OCI-LY7 (cell line): ENCODE measurements at regions not wholly inside any gene's neighbourhood (a gene's known extent, or its start where the extent isn't known, plus 50 kb on each side); places are given as distances from the start of the nearest gene placed in this dataset.

Experiments
- BruUV-seq: library from RNA; stranded (reverse); fragments of 400-500 nt; replicated peaks from 2 replicates; lab custom pipeline; 2021; lab: Mats Ljungman, UMichigan
- CTCF ChIA-PET: fragments of 300-600 bp; sonication (Branson Sonifier 250); formaldehyde crosslinking; loops from one replicate; lab custom pipeline; 2022; ENCODE audit warnings: antibody characterized with exemption; ENCODE audit not compliant: unreplicated experiment; lab: Charles Lee
- POLR2A ChIA-PET: fragments of 300-600 bp; sonication (Branson Sonifier 250); formaldehyde crosslinking; loops from one replicate; lab custom pipeline; 2022; ENCODE audit warnings: antibody characterized with exemption; lab: Charles Lee
- DNase-seq: peaks from one replicate; pipeline ENCODE4 v3.0.0-alpha.2; 2015; ENCODE audit warnings: low spot score
- H2AFZ ChIP-seq: fragments of 200-600 bp; sonication (generic), shearing (Covaris generic); 2 replicates; pipeline ENCODE4 v1.6.1; 2014; ENCODE audit warnings: mild to moderate bottlenecking, antibody characterized with exemption, low read length, moderate library complexity
- H3K27ac ChIP-seq: fragments of 200-600 bp; sonication (generic); 2 replicates; pipeline ENCODE4 v1.5.1; 2014; ENCODE audit warnings: mixed run types, low read depth, mild to moderate bottlenecking, moderate library complexity, low read length, inconsistent platforms; ENCODE audit not compliant: poor library complexity, severe bottlenecking
- H3K36me3 ChIP-seq: fragments of 200-600 bp; sonication (generic); 2 replicates; pipeline ENCODE4 v1.6.1; 2014; ENCODE audit warnings: mild to moderate bottlenecking, antibody characterized with exemption, low read length, moderate library complexity, mixed read lengths; ENCODE audit not compliant: insufficient read depth
- H3K4me1 ChIP-seq: fragments of 200-600 bp; sonication (generic); 2 replicates; pipeline ENCODE4 v1.5.1; 2014; ENCODE audit warnings: mild to moderate bottlenecking, low read length; ENCODE audit not compliant: insufficient read depth, poor library complexity, severe bottlenecking
- H3K4me2 ChIP-seq: fragments of 200-600 bp; sonication (generic); 2 replicates; pipeline ENCODE4 v1.6.1; 2014; ENCODE audit warnings: mild to moderate bottlenecking, low read length
- H3K4me3 ChIP-seq: fragments of 200-600 bp; sonication (generic); 2 replicates; pipeline ENCODE4 v1.5.1; 2014; ENCODE audit warnings: mild to moderate bottlenecking, low read depth, low read length; ENCODE audit not compliant: poor library complexity, severe bottlenecking
- H3K79me2 ChIP-seq: fragments of 200-600 bp; sonication (generic); 2 replicates; pipeline ENCODE4 v1.6.1; 2016; ENCODE audit warnings: low read depth, mild to moderate bottlenecking, low read length, moderate library complexity, mixed read lengths; ENCODE audit not compliant: insufficient read depth
- H3K9me2 ChIP-seq: fragments of 200-600 bp; sonication (generic); 2 replicates; pipeline ENCODE4 v1.6.1; 2016; ENCODE audit warnings: mild to moderate bottlenecking, low read length, mixed read lengths; ENCODE audit not compliant: insufficient read depth
- H3K9me3 ChIP-seq: fragments of 200-600 bp; sonication (generic); 2 replicates; pipeline ENCODE4 v1.6.1; 2014; ENCODE audit warnings: mild to moderate bottlenecking, mixed run types, low read length, mixed read lengths
- H4K20me1 ChIP-seq: fragments of 200-600 bp; sonication (generic); 2 replicates; pipeline ENCODE4 v1.6.1; 2014; ENCODE audit warnings: mild to moderate bottlenecking, antibody characterized with exemption, low read length, moderate library complexity, mixed read lengths; ENCODE audit not compliant: insufficient read depth
- EZH2phosphoT487 ChIP-seq: fragments of 200-600 bp; sonication (generic); IDR thresholded peaks from 2 replicates; pipeline ENCODE4 v1.6.1; 2018; ENCODE audit warnings: low read depth, borderline replicate concordance, mild to moderate bottlenecking, mixed run types, antibody characterized with exemption, low read length, moderate library complexity, mixed read lengths
- intact Hi-C: fragments of 100-400 bp; cut with micrococcal nuclease; formaldehyde crosslinking; loops from one replicate; pipeline ENCODE4 v1.10.0; 2022; ENCODE audit not compliant: unreplicated experiment
- TF ChIP-seq, protein P1 (sequence below): fragments of 200-600 bp; sonication (generic); conservative IDR thresholded peaks from 2 replicates; pipeline ENCODE4 v1.5.1; 2014; ENCODE audit warnings: mild to moderate bottlenecking, antibody characterized with exemption, low read length, moderate library complexity, mixed read lengths

GRCh38 chr4:187172340-187172761 lies 448.7 kb upstream of the FAT1 start:
- Histone ChIP-seq H3K9me2 (no peaks in the 10 kb centered on the region), H3K4me2 (no peak overlapping the region), H3K4me3 (no peak overlapping the region), H3K9me3 (no peaks in the 10 kb centered on the region), H3K36me3 (no peaks in the 10 kb centered on the region), H3K79me2 (no peaks in the 10 kb centered on the region), H2AFZ (no peak overlapping the region; the same call in 1 of the 2 replicates), H3K27ac (no peak overlapping the region), H3K4me1 (no peaks in the 10 kb centered on the region), H4K20me1 (no peaks in the 10 kb centered on the region)
- CTCF ChIA-PET = no interaction called here
- intact Hi-C loops = no loop called here
- TF ChIP-seq, protein P1, sequence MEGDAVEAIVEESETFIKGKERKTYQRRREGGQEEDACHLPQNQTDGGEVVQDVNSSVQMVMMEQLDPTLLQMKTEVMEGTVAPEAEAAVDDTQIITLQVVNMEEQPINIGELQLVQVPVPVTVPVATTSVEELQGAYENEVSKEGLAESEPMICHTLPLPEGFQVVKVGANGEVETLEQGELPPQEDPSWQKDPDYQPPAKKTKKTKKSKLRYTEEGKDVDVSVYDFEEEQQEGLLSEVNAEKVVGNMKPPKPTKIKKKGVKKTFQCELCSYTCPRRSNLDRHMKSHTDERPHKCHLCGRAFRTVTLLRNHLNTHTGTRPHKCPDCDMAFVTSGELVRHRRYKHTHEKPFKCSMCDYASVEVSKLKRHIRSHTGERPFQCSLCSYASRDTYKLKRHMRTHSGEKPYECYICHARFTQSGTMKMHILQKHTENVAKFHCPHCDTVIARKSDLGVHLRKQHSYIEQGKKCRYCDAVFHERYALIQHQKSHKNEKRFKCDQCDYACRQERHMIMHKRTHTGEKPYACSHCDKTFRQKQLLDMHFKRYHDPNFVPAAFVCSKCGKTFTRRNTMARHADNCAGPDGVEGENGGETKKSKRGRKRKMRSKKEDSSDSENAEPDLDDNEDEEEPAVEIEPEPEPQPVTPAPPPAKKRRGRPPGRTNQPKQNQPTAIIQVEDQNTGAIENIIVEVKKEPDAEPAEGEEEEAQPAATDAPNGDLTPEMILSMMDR = no peak
- TF ChIP-seq EZH2phosphoT487 = no peak
- DNase-seq = no peak
- no TSS peak for BruUV-seq
- POLR2A ChIA-PET = no interaction called here

DNA sequence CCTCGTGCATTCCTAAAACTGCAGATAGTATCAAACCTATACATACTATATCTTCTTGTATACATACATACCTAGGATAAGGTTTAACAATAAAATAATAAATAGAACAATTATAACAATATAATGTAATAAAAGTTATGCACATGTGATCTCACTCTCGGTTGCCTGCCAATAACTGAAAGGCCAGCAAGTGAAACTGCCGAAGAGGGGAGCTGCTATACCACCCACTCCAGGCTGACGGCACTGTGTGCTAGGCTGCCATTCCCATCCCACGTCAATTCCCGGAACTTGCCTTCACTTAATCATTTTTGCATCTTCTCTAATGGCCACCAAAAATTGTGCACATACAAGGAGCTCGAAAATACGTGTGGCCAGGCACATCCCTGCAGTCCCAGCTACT lies 451.1 kb upstream of the FAT1 start:
- ChIA-PET CTCF (no interaction called here), POLR2A (interaction anchor here (0.6 to 1.0 kb wide), 2 partner anchors 8 to 943 kb away, joined by 3 read pairs; no protein-coding TSS in a partner anchor)
- Histone ChIP-seq H3K4me2 (no peak overlapping the region), H3K9me2 (no peaks in the 10 kb centered on the region), H2AFZ (no peak overlapping the region; the same call in 1 of the 2 replicates), H4K20me1 (no peaks in the 10 kb centered on the region), H3K9me3 (no peaks in the 10 kb centered on the region), H3K79me2 (no peaks in the 10 kb centered on the region), H3K27ac (no peak overlapping the region), H3K4me1 (no peaks in the 10 kb centered on the region), H3K36me3 (no peaks in the 10 kb centered on the region), H3K4me3 (no peak overlapping the region)
- intact Hi-C loops = no loop called here
- BruUV-seq = no TSS peak
- no peak for TF ChIP-seq EZH2phosphoT487
- TF ChIP-seq, protein P1 = no peak
- DNase-seq = no peak

DNA sequence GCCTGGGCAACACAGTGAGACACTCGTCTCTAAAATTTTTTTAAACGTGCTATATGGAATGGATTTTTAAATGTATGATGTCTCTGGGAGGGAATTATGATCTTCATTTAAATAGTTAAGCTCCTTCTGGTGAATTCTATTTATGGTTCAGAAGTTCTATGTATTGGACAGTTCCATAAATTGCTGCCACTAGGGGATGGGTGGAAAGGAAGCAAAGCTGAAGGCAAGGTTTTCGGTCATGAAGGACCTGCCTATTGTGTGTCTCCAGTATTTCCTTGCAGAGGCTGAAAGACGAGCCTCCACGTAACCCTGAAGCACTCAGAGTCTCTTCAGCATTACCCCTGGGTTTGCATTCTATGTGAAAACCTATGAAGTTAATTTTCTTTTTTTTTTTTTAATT lies 451.5 kb upstream of the FAT1 start:
- no peak for DNase-seq
- no peaks in the 10 kb centered on the region for H3K9me2 ChIP-seq
- H3K4me3 ChIP-seq = no peak overlapping the region
- H3K27ac ChIP-seq = no peak overlapping the region
- BruUV-seq = no TSS peak
- ChIA-PET POLR2A (interaction anchor here (0.6 to 1.0 kb wide), 2 partner anchors 8 to 943 kb away, joined by 3 read pairs; no protein-coding TSS in a partner anchor), CTCF (no interaction called here)
- H4K20me1 ChIP-seq = no peaks in the 10 kb centered on the region
- no peaks in the 10 kb centered on the region for H3K36me3 ChIP-seq
- no peaks in the 10 kb centered on the region for H3K9me3 ChIP-seq
- H3K79me2 ChIP-seq = no peaks in the 10 kb centered on the region
- TF ChIP-seq EZH2phosphoT487 = no peak
- TF ChIP-seq, protein P1 = no peak
- H2AFZ ChIP-seq = no peak overlapping the region; the same call in 1 of the 2 replicates
- H3K4me1 ChIP-seq = no peaks in the 10 kb centered on the region
- no peak overlapping the region for H3K4me2 ChIP-seq
- intact Hi-C loops = no loop called here
